Medulla oblongata (tissue), 1 donor: ENCODE measurements at regions not wholly inside any gene's neighbourhood (a gene's known extent, or its start where the extent isn't known, plus 50 kb on each side); places are given as distances from the start of the nearest gene placed in this dataset.

Experiments
- DNase-seq: peaks from one replicate; pipeline ENCODE4 v3.0.0-alpha.2; 2015; ENCODE audit errors: extremely low spot score

- DNase-seq: no peak
These were observed 55.0 kb upstream of the PHACTR1 start for GRCh38 chr6:12661432-12662089.
